Activated B cell treated with CpG ODN at 0.5 μM for 24 hours (primary cell): ENCODE measurements at regions not wholly inside any gene's neighbourhood (a gene's known extent, or its start where the extent isn't known, plus 50 kb on each side); places are given as distances from the start of the nearest gene placed in this dataset.

Experiments
- ATAC-seq: fragments of 200-7000 bp; cut with Tn5 transposase; one replicate; pipeline ENCODE4 v1.10.0; 2021; ENCODE audit warnings: low read depth, mild to moderate bottlenecking, moderate library complexity
- CTCF ChIA-PET: fragments of 350-600 bp; sonication (Branson Sonifier 250); formaldehyde crosslinking; loops from one replicate; lab custom pipeline; 2021; ENCODE audit warnings: antibody characterized with exemption; lab: Charles Lee
- POLR2A ChIA-PET: fragments of 350-600 bp; sonication (Branson Sonifier 250); formaldehyde crosslinking; loops from one replicate; lab custom pipeline; 2021; ENCODE audit warnings: antibody characterized with exemption; lab: Charles Lee
- DNase-seq: peaks from one replicate; pipeline ENCODE4 v3.0.0; 2022
- H3K27ac Mint-ChIP-seq: one replicate; pipeline ENCODE4 v1.8.0; 2020; ENCODE audit warnings: mixed read lengths
- H3K27me3 Mint-ChIP-seq: one replicate; pipeline ENCODE4 v1.8.0; 2021; ENCODE audit warnings: mixed read lengths
- H3K36me3 Mint-ChIP-seq: one replicate; pipeline ENCODE4 v1.8.0; 2021; ENCODE audit warnings: low read depth, mixed read lengths
- H3K4me1 Mint-ChIP-seq: one replicate; pipeline ENCODE4 v1.8.0; 2021; ENCODE audit warnings: mixed read lengths
- H3K4me3 Mint-ChIP-seq: one replicate; pipeline ENCODE4 v1.8.0; 2020; ENCODE audit warnings: mild to moderate bottlenecking, mixed read lengths
- H3K9me3 Mint-ChIP-seq: one replicate; pipeline ENCODE4 v1.8.0; 2020; ENCODE audit warnings: mixed read lengths
- intact Hi-C: fragments of 100-400 bp; cut with micrococcal nuclease; formaldehyde crosslinking; loops from one replicate; pipeline ENCODE4 v1.15.1; 2024
- TF ChIP-seq, protein P1 (sequence below): fragments of 200-600 bp; IDR thresholded peaks from one replicate; pipeline ENCODE4 v1.8.0; 2022; ENCODE audit warnings: antibody characterized with exemption, mild to moderate bottlenecking

DNA sequence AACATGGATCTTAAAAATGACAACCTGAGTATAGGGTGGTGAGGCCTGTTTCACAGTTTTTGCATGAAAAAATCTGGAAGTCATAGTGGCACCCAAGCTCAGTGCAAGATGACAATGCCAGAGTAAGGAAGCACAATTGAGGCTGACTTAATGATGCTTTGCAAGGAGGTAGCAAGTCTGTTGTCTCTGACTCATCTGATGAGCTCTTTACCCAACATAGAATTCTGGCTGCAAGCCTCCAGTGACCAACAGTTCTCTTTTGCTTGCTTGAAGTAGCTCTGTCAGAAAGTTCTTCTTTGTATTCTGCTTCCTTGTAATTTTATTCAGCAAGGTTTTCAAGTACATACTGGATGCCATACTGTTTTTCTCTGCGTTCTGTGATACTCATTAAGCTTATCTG, 117.1 kb downstream of the FOXD2 start:
- TF ChIP-seq, protein P1, sequence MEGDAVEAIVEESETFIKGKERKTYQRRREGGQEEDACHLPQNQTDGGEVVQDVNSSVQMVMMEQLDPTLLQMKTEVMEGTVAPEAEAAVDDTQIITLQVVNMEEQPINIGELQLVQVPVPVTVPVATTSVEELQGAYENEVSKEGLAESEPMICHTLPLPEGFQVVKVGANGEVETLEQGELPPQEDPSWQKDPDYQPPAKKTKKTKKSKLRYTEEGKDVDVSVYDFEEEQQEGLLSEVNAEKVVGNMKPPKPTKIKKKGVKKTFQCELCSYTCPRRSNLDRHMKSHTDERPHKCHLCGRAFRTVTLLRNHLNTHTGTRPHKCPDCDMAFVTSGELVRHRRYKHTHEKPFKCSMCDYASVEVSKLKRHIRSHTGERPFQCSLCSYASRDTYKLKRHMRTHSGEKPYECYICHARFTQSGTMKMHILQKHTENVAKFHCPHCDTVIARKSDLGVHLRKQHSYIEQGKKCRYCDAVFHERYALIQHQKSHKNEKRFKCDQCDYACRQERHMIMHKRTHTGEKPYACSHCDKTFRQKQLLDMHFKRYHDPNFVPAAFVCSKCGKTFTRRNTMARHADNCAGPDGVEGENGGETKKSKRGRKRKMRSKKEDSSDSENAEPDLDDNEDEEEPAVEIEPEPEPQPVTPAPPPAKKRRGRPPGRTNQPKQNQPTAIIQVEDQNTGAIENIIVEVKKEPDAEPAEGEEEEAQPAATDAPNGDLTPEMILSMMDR, result no peak
- H3K9me3 Mint-ChIP-seq, result no peaks in the 10 kb centered on the region
- CTCF ChIA-PET, result no interaction called here
- no peaks in the 10 kb centered on the region for H3K36me3 Mint-ChIP-seq
- ATAC-seq (no peak), DNase-seq (no peak)
- H3K4me1 Mint-ChIP-seq, result no peaks in the 10 kb centered on the region
- H3K27ac Mint-ChIP-seq, result no peak overlapping the region
- intact Hi-C loops, result no loop called here
- POLR2A ChIA-PET, result no interaction called here
- no peak overlapping the region for H3K4me3 Mint-ChIP-seq
- peaks cover 2% of the 10 kb centered on the region for H3K27me3 Mint-ChIP-seq

DNA sequence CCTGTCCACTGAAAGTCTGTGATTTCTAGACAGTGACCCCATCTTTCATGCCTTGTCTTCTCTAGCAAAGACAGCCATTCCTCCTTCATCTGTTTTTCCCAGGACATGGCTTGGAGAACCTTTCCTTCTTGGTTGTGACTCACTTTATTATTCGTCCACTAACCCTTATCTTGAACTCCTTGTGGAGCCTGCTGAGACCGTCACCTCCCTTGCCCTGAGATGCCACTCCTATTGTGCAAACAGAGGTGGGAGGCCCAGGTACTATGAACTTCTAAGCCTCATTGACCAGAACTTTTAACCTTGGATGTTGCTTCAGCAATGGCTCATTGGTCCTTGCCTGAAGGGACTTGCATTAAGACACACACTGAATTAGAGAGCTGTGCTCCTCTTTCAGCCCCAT, 117.5 kb downstream of the FOXD2 start:
- TF ChIP-seq, protein P1, result no peak
- H3K27me3 Mint-ChIP-seq, result peaks cover 3% of the 10 kb centered on the region
- no peaks in the 10 kb centered on the region for H3K36me3 Mint-ChIP-seq
- no peak overlapping the region for H3K4me3 Mint-ChIP-seq
- CTCF ChIA-PET, result no interaction called here
- H3K27ac Mint-ChIP-seq, result no peak overlapping the region
- H3K9me3 Mint-ChIP-seq, result no peaks in the 10 kb centered on the region
- H3K4me1 Mint-ChIP-seq, result no peaks in the 10 kb centered on the region
- ATAC-seq, result no peak
- DNase-seq, result no peak
- POLR2A ChIA-PET, result no interaction called here
- intact Hi-C loops, result no loop called here

DNA sequence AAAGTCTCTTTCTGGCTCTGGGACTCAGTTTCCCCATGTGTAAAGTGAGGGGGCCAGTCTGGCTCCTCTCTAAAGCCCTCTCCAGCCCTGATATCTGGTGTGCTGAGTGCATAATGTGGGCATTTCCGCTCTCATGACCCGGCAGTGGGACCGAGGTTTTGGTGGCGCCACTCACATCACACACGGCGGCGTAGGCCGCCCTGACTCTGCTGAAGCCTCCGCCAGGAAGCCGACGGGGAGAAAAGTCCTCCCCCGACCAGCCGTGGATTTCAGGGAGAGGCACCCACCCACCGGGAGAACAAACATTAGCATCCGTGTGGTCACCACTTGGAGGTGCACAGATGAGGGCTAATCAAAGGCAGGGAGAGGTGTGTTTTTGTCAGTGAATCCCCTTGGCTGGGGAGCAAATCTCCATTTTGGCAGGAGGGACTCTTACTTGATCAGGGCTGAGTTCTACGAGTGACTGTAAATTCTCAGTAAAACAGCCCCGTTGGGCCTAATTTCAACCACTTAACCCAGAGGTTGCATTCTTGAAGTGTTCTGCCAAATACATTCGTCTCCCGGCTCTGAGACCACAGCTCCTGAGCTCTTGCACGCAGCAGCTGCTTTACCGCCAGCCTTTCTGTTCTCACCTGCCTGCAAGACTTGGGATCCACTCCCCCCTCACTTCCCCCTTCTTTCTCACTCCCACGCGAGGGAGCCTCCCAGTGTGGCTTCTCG, 118.2 kb downstream of the FOXD2 start:
- Mint-ChIP-seq H3K4me1 (no peaks in the 10 kb centered on the region), H3K27ac (no peak overlapping the region), H3K9me3 (no peaks in the 10 kb centered on the region), H3K4me3 (no peak overlapping the region), H3K27me3 (peaks cover 5% of the 10 kb centered on the region), H3K36me3 (no peaks in the 10 kb centered on the region)
- TF ChIP-seq, protein P1, result no peak
- CTCF ChIA-PET, result no interaction called here
- ATAC-seq (no peak), DNase-seq (no peak)
- POLR2A ChIA-PET, result no interaction called here
- intact Hi-C loops, result no loop called here

DNA sequence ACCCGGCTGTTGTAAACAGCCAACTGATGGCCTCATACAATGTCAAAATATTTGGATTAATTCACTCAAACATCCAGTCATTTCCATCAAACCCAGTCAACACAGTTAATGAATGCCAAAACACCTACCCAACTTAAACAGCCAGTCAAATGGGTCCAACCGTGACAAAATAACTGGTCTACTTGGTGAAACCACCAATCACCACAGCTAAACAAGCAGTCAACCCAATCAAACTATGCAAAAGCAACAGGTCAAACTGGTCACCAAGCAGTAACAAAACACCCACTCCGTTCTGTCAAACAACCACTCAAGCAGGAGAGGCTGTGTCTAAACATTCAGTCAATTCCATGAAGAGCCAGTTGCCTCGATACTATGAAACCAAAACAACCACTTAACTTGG, 119.2 kb downstream of the FOXD2 start:
- CTCF ChIA-PET, result no interaction called here
- DNase-seq (no peak), ATAC-seq (no peak)
- Mint-ChIP-seq H3K4me1 (no peaks in the 10 kb centered on the region), H3K4me3 (no peak overlapping the region), H3K27me3 (peaks cover 5% of the 10 kb centered on the region), H3K36me3 (no peaks in the 10 kb centered on the region), H3K27ac (no peak overlapping the region), H3K9me3 (no peaks in the 10 kb centered on the region)
- intact Hi-C loops, result no loop called here
- POLR2A ChIA-PET, result no interaction called here
- TF ChIP-seq, protein P1, result no peak

GRCh38 chr1:47558601-47559593, 121.1 kb downstream of the FOXD2 start:
- no peak overlapping the region for H3K4me3 Mint-ChIP-seq
- no peak for DNase-seq
- no peaks in the 10 kb centered on the region for H3K36me3 Mint-ChIP-seq
- POLR2A ChIA-PET, result no interaction called here
- no peak for ATAC-seq
- TF ChIP-seq, protein P1, result no peak
- CTCF ChIA-PET, result no interaction called here
- intact Hi-C loops, result no loop called here
- peaks cover 6% of the 10 kb centered on the region for H3K27me3 Mint-ChIP-seq
- H3K9me3 Mint-ChIP-seq, result no peaks in the 10 kb centered on the region
- H3K27ac Mint-ChIP-seq, result no peak overlapping the region
- no peaks in the 10 kb centered on the region for H3K4me1 Mint-ChIP-seq
